ENCODE measurements at regions not wholly inside any gene's neighbourhood (a gene's known extent, or its start where the extent isn't known, plus 50 kb on each side); places are given as distances from the start of the nearest gene placed in this dataset.
"Not testable (repeated sequence)": the region's sequence is repeated elsewhere in the genome, so short reads cannot be mapped to it uniquely, and the experiment has no call there.

GRCh38 chr3:13733726-13734125 lies 146.1 kb downstream of the WNT7A start:
- H3K27ac ChIP-seq (ENCODE audit: low read depth, low read length, severe bottlenecking); H3K36me3 ChIP-seq (ENCODE audit: control insufficient read depth, insufficient read depth, low read length); H3K4me3 ChIP-seq (ENCODE audit: extremely low read depth, insufficient read depth, low read length, poor library complexity, severe bottlenecking); H3K4me1 ChIP-seq (ENCODE audit: control insufficient read depth, insufficient read depth, low read length, poor library complexity, severe bottlenecking): not testable (repeated sequence)
- 89% methylated on average over 1 of the region's 1 CpG; no CpG with 5 or more reads in 1 of the 2 experiments for WGBS, 2 experiments (ENCODE audit: insufficient coverage in 2 of 2)
- H3K9me3 ChIP-seq (ENCODE audit: control insufficient read depth, low read length) = peaks cover 10% of the 10 kb centered on the region

GRCh38 chr3:13728487-13728886 lies 151.4 kb downstream of the WNT7A start:
- H3K4me3 ChIP-seq (ENCODE audit: extremely low read depth, insufficient read depth, low read length, poor library complexity, severe bottlenecking) = no peak overlapping the region
- no peak overlapping the region for H3K27ac ChIP-seq (ENCODE audit: low read depth, low read length, severe bottlenecking)
- H3K36me3 ChIP-seq (ENCODE audit: control insufficient read depth, insufficient read depth, low read length) = no peaks in the 10 kb centered on the region
- no peaks in the 10 kb centered on the region for H3K4me1 ChIP-seq (ENCODE audit: control insufficient read depth, insufficient read depth, low read length, poor library complexity, severe bottlenecking)
- 43% methylated on average over 1 of the region's 2 CpGs; no CpG with 5 or more reads in 1 of the 2 experiments for WGBS, 2 experiments (ENCODE audit: insufficient coverage in 2 of 2)
- no peaks in the 10 kb centered on the region for H3K9me3 ChIP-seq (ENCODE audit: control insufficient read depth, low read length)

GRCh38 chr3:13727890-13728289 lies 152.0 kb downstream of the WNT7A start:
- H3K4me3 ChIP-seq (ENCODE audit: extremely low read depth, insufficient read depth, low read length, poor library complexity, severe bottlenecking) = no peak overlapping the region
- no peak overlapping the region for H3K27ac ChIP-seq (ENCODE audit: low read depth, low read length, severe bottlenecking)
- H3K36me3 ChIP-seq (ENCODE audit: control insufficient read depth, insufficient read depth, low read length) = no peaks in the 10 kb centered on the region
- H3K9me3 ChIP-seq (ENCODE audit: control insufficient read depth, low read length) = no peaks in the 10 kb centered on the region
- no peaks in the 10 kb centered on the region for H3K4me1 ChIP-seq (ENCODE audit: control insufficient read depth, insufficient read depth, low read length, poor library complexity, severe bottlenecking)
- WGBS, 2 experiments (ENCODE audit: insufficient coverage in 2 of 2) = 86 to 87% methylated on average over 5 to 8 of the region's 8 CpGs

GRCh38 chr3:13723676-13724207 lies 156.1 kb downstream of the WNT7A start:
- Histone ChIP-seq H3K9me3 (ENCODE audit: control insufficient read depth, low read length) (no peaks in the 10 kb centered on the region), H3K4me3 (ENCODE audit: extremely low read depth, insufficient read depth, low read length, poor library complexity, severe bottlenecking) (no peak overlapping the region), H3K4me1 (ENCODE audit: control insufficient read depth, insufficient read depth, low read length, poor library complexity, severe bottlenecking) (no peaks in the 10 kb centered on the region), H3K27ac (ENCODE audit: low read depth, low read length, severe bottlenecking) (no peak overlapping the region), H3K36me3 (ENCODE audit: control insufficient read depth, insufficient read depth, low read length) (no peaks in the 10 kb centered on the region)
- 93% methylated on average over 4 of the region's 4 CpGs for WGBS, 2 experiments (ENCODE audit: insufficient coverage in 2 of 2)

- Histone ChIP-seq H3K9me3 (ENCODE audit: control insufficient read depth, low read length) (no peaks in the 10 kb centered on the region), H3K27ac (ENCODE audit: low read depth, low read length, severe bottlenecking) (no peak overlapping the region), H3K4me3 (ENCODE audit: extremely low read depth, insufficient read depth, low read length, poor library complexity, severe bottlenecking) (no peak overlapping the region), H3K36me3 (ENCODE audit: control insufficient read depth, insufficient read depth, low read length) (no peaks in the 10 kb centered on the region), H3K4me1 (ENCODE audit: control insufficient read depth, insufficient read depth, low read length, poor library complexity, severe bottlenecking) (no peaks in the 10 kb centered on the region)
Measured at GRCh38 chr3:13722178-13722577, 157.7 kb downstream of the WNT7A start.

- H3K4me3 ChIP-seq (ENCODE audit: extremely low read depth, insufficient read depth, low read length, poor library complexity, severe bottlenecking) = no peak overlapping the region
- H3K9me3 ChIP-seq (ENCODE audit: control insufficient read depth, low read length) = peaks cover 10% of the 10 kb centered on the region
- no peaks in the 10 kb centered on the region for H3K36me3 ChIP-seq (ENCODE audit: control insufficient read depth, insufficient read depth, low read length)
- 97 to 98% methylated on average over 3 to 5 of the region's 7 CpGs for WGBS, 2 experiments (ENCODE audit: insufficient coverage in 2 of 2)
- H3K4me1 ChIP-seq (ENCODE audit: control insufficient read depth, insufficient read depth, low read length, poor library complexity, severe bottlenecking) = no peaks in the 10 kb centered on the region
- no peak overlapping the region for H3K27ac ChIP-seq (ENCODE audit: low read depth, low read length, severe bottlenecking)
Measured at GRCh38 chr3:13718436-13718835, 161.4 kb downstream of the WNT7A start.

DNA sequence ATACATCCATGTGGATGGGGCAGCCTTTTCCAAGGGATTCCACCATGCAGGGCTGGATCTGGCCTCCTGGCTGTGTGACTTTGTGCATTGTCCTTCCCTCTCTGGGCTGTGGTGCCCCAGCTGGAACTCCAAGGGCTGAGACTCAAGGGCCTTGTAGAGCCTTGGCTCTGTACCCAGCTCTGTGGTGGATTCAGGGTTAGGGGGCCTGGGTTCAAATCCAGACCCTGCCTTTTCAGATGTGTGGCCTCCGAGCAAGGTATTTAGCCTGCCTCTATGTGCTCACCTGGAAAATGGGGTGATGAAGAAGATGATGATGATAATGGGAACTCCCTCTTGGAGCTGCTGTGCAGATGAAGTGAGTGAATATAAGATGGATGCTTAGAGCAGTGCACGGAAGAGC lies 161.9 kb downstream of the WNT7A start:
- H3K36me3 ChIP-seq (ENCODE audit: control insufficient read depth, insufficient read depth, low read length) = no peaks in the 10 kb centered on the region
- no peaks in the 10 kb centered on the region for H3K4me1 ChIP-seq (ENCODE audit: control insufficient read depth, insufficient read depth, low read length, poor library complexity, severe bottlenecking)
- H3K9me3 ChIP-seq (ENCODE audit: control insufficient read depth, low read length) = peaks cover 13% of the 10 kb centered on the region
- H3K27ac ChIP-seq (ENCODE audit: low read depth, low read length, severe bottlenecking) = no peak overlapping the region
- no peak overlapping the region for H3K4me3 ChIP-seq (ENCODE audit: extremely low read depth, insufficient read depth, low read length, poor library complexity, severe bottlenecking)
- 100% methylated on average over 2 of the region's 2 CpGs for WGBS, 2 experiments (ENCODE audit: insufficient coverage in 2 of 2)

- H3K9me3 ChIP-seq (ENCODE audit: control insufficient read depth, low read length) = peaks cover 16% of the 10 kb centered on the region
- no peak overlapping the region for H3K4me3 ChIP-seq (ENCODE audit: extremely low read depth, insufficient read depth, low read length, poor library complexity, severe bottlenecking)
- 84 to 100% methylated on average over 1 to 4 of the region's 8 CpGs for WGBS, 2 experiments (ENCODE audit: insufficient coverage in 2 of 2)
- H3K36me3 ChIP-seq (ENCODE audit: control insufficient read depth, insufficient read depth, low read length) = no peaks in the 10 kb centered on the region
- no peaks in the 10 kb centered on the region for H3K4me1 ChIP-seq (ENCODE audit: control insufficient read depth, insufficient read depth, low read length, poor library complexity, severe bottlenecking)
- H3K27ac ChIP-seq (ENCODE audit: low read depth, low read length, severe bottlenecking) = no peak overlapping the region
Measured at GRCh38 chr3:13717222-13717895, 162.5 kb downstream of the WNT7A start.

- H3K4me1 ChIP-seq (ENCODE audit: control insufficient read depth, insufficient read depth, low read length, poor library complexity, severe bottlenecking) = no peaks in the 10 kb centered on the region
- H3K27ac ChIP-seq (ENCODE audit: low read depth, low read length, severe bottlenecking) = no peak overlapping the region
- 83 to 89% methylated on average over 5 to 6 of the region's 7 CpGs for WGBS, 2 experiments (ENCODE audit: insufficient coverage in 2 of 2)
- H3K4me3 ChIP-seq (ENCODE audit: extremely low read depth, insufficient read depth, low read length, poor library complexity, severe bottlenecking) = no peak overlapping the region
- H3K36me3 ChIP-seq (ENCODE audit: control insufficient read depth, insufficient read depth, low read length) = no peaks in the 10 kb centered on the region
- peaks cover 17% of the 10 kb centered on the region for H3K9me3 ChIP-seq (ENCODE audit: control insufficient read depth, low read length)
Measured at GRCh38 chr3:13716540-13717221, 163.2 kb downstream of the WNT7A start.

- Histone ChIP-seq H3K27ac (ENCODE audit: low read depth, low read length, severe bottlenecking) (no peak overlapping the region), H3K4me3 (ENCODE audit: extremely low read depth, insufficient read depth, low read length, poor library complexity, severe bottlenecking) (no peak overlapping the region), H3K36me3 (ENCODE audit: control insufficient read depth, insufficient read depth, low read length) (no peaks in the 10 kb centered on the region), H3K4me1 (ENCODE audit: control insufficient read depth, insufficient read depth, low read length, poor library complexity, severe bottlenecking) (no peaks in the 10 kb centered on the region), H3K9me3 (ENCODE audit: control insufficient read depth, low read length) (peaks cover 17% of the 10 kb centered on the region)
- 95 to 100% methylated on average over 4 of the region's 4 CpGs for WGBS, 2 experiments (ENCODE audit: insufficient coverage in 2 of 2)
Measured at GRCh38 chr3:13715961-13716360, 163.9 kb downstream of the WNT7A start.
